ENCODE measurements at regions not wholly inside any gene's neighbourhood (a gene's known extent, or its start where the extent isn't known, plus 50 kb on each side); places are given as distances from the start of the nearest gene placed in this dataset.
"Not testable (repeated sequence)": the region's sequence is repeated elsewhere in the genome, so short reads cannot be mapped to it uniquely, and the experiment has no call there.

- H3K4me1 ChIP-seq (ENCODE audit: insufficient read depth, low read length); H3K36me3 ChIP-seq (ENCODE audit: insufficient read depth, low read length); H3K9me3 ChIP-seq (ENCODE audit: insufficient read depth, low read depth, low read length); H3K9ac ChIP-seq (ENCODE audit: low read depth, low read length); H3K4me3 ChIP-seq (ENCODE audit: low read length); H3K27ac ChIP-seq (ENCODE audit: low read depth, low read length); H3K27me3 ChIP-seq (ENCODE audit: insufficient read depth, low read length): not testable (repeated sequence)
- 90% methylated on average over 3 of the region's 4 CpGs for WGBS
Observed at GRCh38 chrX:39497117-39497516, 600.6 kb downstream of the BCOR start.

GRCh38 chrX:39497702-39498265 is 600.0 kb downstream of the BCOR start:
- Histone ChIP-seq H3K27ac (ENCODE audit: low read depth, low read length) (no peak overlapping the region), H3K4me3 (ENCODE audit: low read length) (no peak overlapping the region), H3K4me1 (ENCODE audit: insufficient read depth, low read length) (no peaks in the 10 kb centered on the region), H3K9ac (ENCODE audit: low read depth, low read length) (no peak overlapping the region), H3K9me3 (ENCODE audit: insufficient read depth, low read depth, low read length) (no peaks in the 10 kb centered on the region), H3K36me3 (ENCODE audit: insufficient read depth, low read length) (no peaks in the 10 kb centered on the region), H3K27me3 (ENCODE audit: insufficient read depth, low read length) (no peaks in the 10 kb centered on the region)
- WGBS: 88% methylated on average over 7 of the region's 7 CpGs

GRCh38 chrX:39499996-39500395 is 597.8 kb downstream of the BCOR start:
- no peaks in the 10 kb centered on the region for H3K27me3 ChIP-seq (ENCODE audit: insufficient read depth, low read length)
- H3K27ac ChIP-seq (ENCODE audit: low read depth, low read length): no peak overlapping the region
- H3K9me3 ChIP-seq (ENCODE audit: insufficient read depth, low read depth, low read length): no peaks in the 10 kb centered on the region
- H3K4me1 ChIP-seq (ENCODE audit: insufficient read depth, low read length): no peaks in the 10 kb centered on the region
- no peak overlapping the region for H3K9ac ChIP-seq (ENCODE audit: low read depth, low read length)
- H3K4me3 ChIP-seq (ENCODE audit: low read length): no peak overlapping the region
- H3K36me3 ChIP-seq (ENCODE audit: insufficient read depth, low read length): no peaks in the 10 kb centered on the region

GRCh38 chrX:39501822-39502221 is 595.9 kb downstream of the BCOR start:
- 90% methylated on average over 3 of the region's 3 CpGs for WGBS

GRCh38 chrX:39502486-39502885 is 595.3 kb downstream of the BCOR start:
- Histone ChIP-seq H3K27me3 (ENCODE audit: insufficient read depth, low read length) (no peaks in the 10 kb centered on the region), H3K36me3 (ENCODE audit: insufficient read depth, low read length) (no peaks in the 10 kb centered on the region), H3K4me3 (ENCODE audit: low read length) (no peak overlapping the region), H3K9me3 (ENCODE audit: insufficient read depth, low read depth, low read length) (no peaks in the 10 kb centered on the region), H3K27ac (ENCODE audit: low read depth, low read length) (no peak overlapping the region), H3K9ac (ENCODE audit: low read depth, low read length) (no peak overlapping the region), H3K4me1 (ENCODE audit: insufficient read depth, low read length) (no peaks in the 10 kb centered on the region)
- no CpG with 5 or more reads among the region's 3 CpGs for WGBS

More at GRCh38 chrX:39501822-39502221, 595.9 kb downstream of the BCOR start:
- Histone ChIP-seq H3K9me3 (ENCODE audit: insufficient read depth, low read depth, low read length) (no peaks in the 10 kb centered on the region), H3K4me1 (ENCODE audit: insufficient read depth, low read length) (no peaks in the 10 kb centered on the region), H3K27ac (ENCODE audit: low read depth, low read length) (no peak overlapping the region), H3K9ac (ENCODE audit: low read depth, low read length) (no peak overlapping the region), H3K4me3 (ENCODE audit: low read length) (no peak overlapping the region), H3K36me3 (ENCODE audit: insufficient read depth, low read length) (no peaks in the 10 kb centered on the region), H3K27me3 (ENCODE audit: insufficient read depth, low read length) (no peaks in the 10 kb centered on the region)

GRCh38 chrX:39504227-39504626 is 593.5 kb downstream of the BCOR start:
- Histone ChIP-seq H3K4me3 (ENCODE audit: low read length) (no peak overlapping the region), H3K9me3 (ENCODE audit: insufficient read depth, low read depth, low read length) (no peaks in the 10 kb centered on the region), H3K36me3 (ENCODE audit: insufficient read depth, low read length) (no peaks in the 10 kb centered on the region), H3K4me1 (ENCODE audit: insufficient read depth, low read length) (no peaks in the 10 kb centered on the region), H3K27me3 (ENCODE audit: insufficient read depth, low read length) (no peaks in the 10 kb centered on the region), H3K9ac (ENCODE audit: low read depth, low read length) (no peak overlapping the region), H3K27ac (ENCODE audit: low read depth, low read length) (no peak overlapping the region)
- 88% methylated on average over 1 of the region's 2 CpGs for WGBS

GRCh38 chrX:39504850-39505259 is 592.9 kb downstream of the BCOR start:
- H3K9ac ChIP-seq (ENCODE audit: low read depth, low read length): no peak overlapping the region
- H3K27me3 ChIP-seq (ENCODE audit: insufficient read depth, low read length): no peaks in the 10 kb centered on the region
- 87% methylated on average over 5 of the region's 5 CpGs for WGBS
- H3K36me3 ChIP-seq (ENCODE audit: insufficient read depth, low read length): no peaks in the 10 kb centered on the region
- H3K4me3 ChIP-seq (ENCODE audit: low read length): no peak overlapping the region
- no peaks in the 10 kb centered on the region for H3K4me1 ChIP-seq (ENCODE audit: insufficient read depth, low read length)
- no peak overlapping the region for H3K27ac ChIP-seq (ENCODE audit: low read depth, low read length)
- H3K9me3 ChIP-seq (ENCODE audit: insufficient read depth, low read depth, low read length): no peaks in the 10 kb centered on the region

- Histone ChIP-seq H3K36me3 (ENCODE audit: insufficient read depth, low read length) (no peaks in the 10 kb centered on the region), H3K9ac (ENCODE audit: low read depth, low read length) (no peak overlapping the region), H3K4me3 (ENCODE audit: low read length) (no peak overlapping the region), H3K27me3 (ENCODE audit: insufficient read depth, low read length) (no peaks in the 10 kb centered on the region), H3K9me3 (ENCODE audit: insufficient read depth, low read depth, low read length) (no peaks in the 10 kb centered on the region), H3K4me1 (ENCODE audit: insufficient read depth, low read length) (no peaks in the 10 kb centered on the region), H3K27ac (ENCODE audit: low read depth, low read length) (no peak overlapping the region)
- WGBS: 91% methylated on average over 8 of the region's 9 CpGs
Observed at GRCh38 chrX:39506131-39506530, 591.6 kb downstream of the BCOR start.

- H3K9me3 ChIP-seq (ENCODE audit: insufficient read depth, low read depth, low read length): no peaks in the 10 kb centered on the region
- H3K36me3 ChIP-seq (ENCODE audit: insufficient read depth, low read length): no peaks in the 10 kb centered on the region
- 73% methylated on average over 7 of the region's 8 CpGs for WGBS
- no peaks in the 10 kb centered on the region for H3K4me1 ChIP-seq (ENCODE audit: insufficient read depth, low read length)
- no peaks in the 10 kb centered on the region for H3K27me3 ChIP-seq (ENCODE audit: insufficient read depth, low read length)
- H3K9ac ChIP-seq (ENCODE audit: low read depth, low read length): no peak overlapping the region
- H3K4me3 ChIP-seq (ENCODE audit: low read length): no peak overlapping the region
- H3K27ac ChIP-seq (ENCODE audit: low read depth, low read length): no peak overlapping the region
Observed at GRCh38 chrX:39507034-39507433, 590.7 kb downstream of the BCOR start.

- 96% methylated on average over 4 of the region's 4 CpGs for WGBS
- no peak overlapping the region for H3K9ac ChIP-seq (ENCODE audit: low read depth, low read length)
Observed at GRCh38 chrX:39507617-39508299, 590.0 kb downstream of the BCOR start.

GRCh38 chrX:39508300-39508692 is 589.5 kb downstream of the BCOR start:
- Histone ChIP-seq H3K9me3 (ENCODE audit: insufficient read depth, low read depth, low read length) (no peaks in the 10 kb centered on the region), H3K36me3 (ENCODE audit: insufficient read depth, low read length) (no peaks in the 10 kb centered on the region), H3K27ac (ENCODE audit: low read depth, low read length) (no peak overlapping the region), H3K4me3 (ENCODE audit: low read length) (no peak overlapping the region), H3K4me1 (ENCODE audit: insufficient read depth, low read length) (no peaks in the 10 kb centered on the region), H3K27me3 (ENCODE audit: insufficient read depth, low read length) (no peaks in the 10 kb centered on the region), H3K9ac (ENCODE audit: low read depth, low read length) (no peak overlapping the region)
- WGBS: 92% methylated on average over 3 of the region's 4 CpGs

More at GRCh38 chrX:39507617-39508299, 590.0 kb downstream of the BCOR start:
- Histone ChIP-seq H3K4me1 (ENCODE audit: insufficient read depth, low read length) (no peaks in the 10 kb centered on the region), H3K27me3 (ENCODE audit: insufficient read depth, low read length) (no peaks in the 10 kb centered on the region), H3K9me3 (ENCODE audit: insufficient read depth, low read depth, low read length) (no peaks in the 10 kb centered on the region), H3K4me3 (ENCODE audit: low read length) (no peak overlapping the region), H3K36me3 (ENCODE audit: insufficient read depth, low read length) (no peaks in the 10 kb centered on the region), H3K27ac (ENCODE audit: low read depth, low read length) (no peak overlapping the region)

- whole genome bisulfite sequencing: no CpG with 5 or more reads among the region's 1 CpG
- Histone ChIP-seq H3K36me3 (ENCODE audit: insufficient read depth, low read length) (no peaks in the 10 kb centered on the region), H3K27ac (ENCODE audit: low read depth, low read length) (no peak overlapping the region), H3K4me3 (ENCODE audit: low read length) (no peak overlapping the region), H3K9ac (ENCODE audit: low read depth, low read length) (no peak overlapping the region), H3K27me3 (ENCODE audit: insufficient read depth, low read length) (no peaks in the 10 kb centered on the region), H3K9me3 (ENCODE audit: insufficient read depth, low read depth, low read length) (no peaks in the 10 kb centered on the region), H3K4me1 (ENCODE audit: insufficient read depth, low read length) (no peaks in the 10 kb centered on the region)
Observed at GRCh38 chrX:39509157-39509556, 588.6 kb downstream of the BCOR start.

Measured in HUES64 (cell line).